Type B pancreatic cell (in vitro differentiated cells): ENCODE measurements at regions not wholly inside any gene's neighbourhood (a gene's known extent, or its start where the extent isn't known, plus 50 kb on each side); places are given as distances from the start of the nearest gene placed in this dataset.
"Not testable (repeated sequence)": the region's sequence is repeated elsewhere in the genome, so short reads cannot be mapped to it uniquely, and the experiment has no call there.

ENCODE experiments used
- DNase-seq: peaks from one replicate; pipeline ENCODE4 v3.0.0; 2021; ENCODE audit warnings: mixed read lengths; ENCODE audit not compliant: unreplicated experiment; ENCODE audit errors: extremely low spot score
- H3K27ac Mint-ChIP-seq: 2 replicates; pipeline ENCODE4 v1.8.0; 2021; ENCODE audit warnings: mild to moderate bottlenecking, mixed read lengths
- H3K27me3 Mint-ChIP-seq: 2 replicates; pipeline ENCODE4 v1.8.0; 2021; ENCODE audit warnings: mixed read lengths
- H3K36me3 Mint-ChIP-seq: 2 replicates; pipeline ENCODE4 v1.8.0; 2021; ENCODE audit warnings: mixed read lengths
- H3K4me1 Mint-ChIP-seq: one replicate; pipeline ENCODE4 v1.8.0; 2021; ENCODE audit warnings: mixed read lengths; ENCODE audit not compliant: unreplicated experiment
- H3K4me3 Mint-ChIP-seq: 2 replicates; pipeline ENCODE4 v1.8.0; 2021; ENCODE audit warnings: mild to moderate bottlenecking, mixed read lengths
- H3K9me3 Mint-ChIP-seq: 2 replicates; pipeline ENCODE4 v1.8.0; 2021; ENCODE audit warnings: mixed read lengths
- TF ChIP-seq, protein P1 (sequence below): fragments of 200-600 bp; sonication (generic); conservative IDR thresholded peaks from 2 replicates; pipeline ENCODE4 v1.5.0; 2021; ENCODE audit warnings: antibody characterized with exemption, mild to moderate bottlenecking

DNA sequence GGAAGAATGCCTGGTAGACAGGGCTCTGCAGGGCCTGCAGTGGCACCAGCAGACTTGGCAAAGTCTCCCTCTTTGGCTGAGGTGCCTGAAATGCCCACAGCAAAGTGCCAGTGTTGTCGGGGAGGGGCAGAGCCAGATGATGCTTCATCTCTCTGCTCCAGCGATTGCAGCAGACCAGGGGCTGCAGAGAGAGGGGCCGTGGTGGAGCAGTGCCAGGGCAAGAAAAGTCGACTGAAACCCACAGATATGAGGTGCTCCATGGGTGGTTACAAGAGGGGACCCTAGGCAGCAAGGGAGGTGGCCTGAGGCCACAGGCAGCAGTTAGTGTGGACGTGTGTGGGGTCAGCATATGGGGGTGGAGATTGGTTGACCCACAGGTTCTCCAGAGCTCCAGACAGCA is 123.5 kb upstream of the SHH start:
- Mint-ChIP-seq H3K27me3 (peaks cover 9% of the 10 kb centered on the region), H3K36me3 (no peaks in the 10 kb centered on the region)
- no peak for DNase-seq

DNA sequence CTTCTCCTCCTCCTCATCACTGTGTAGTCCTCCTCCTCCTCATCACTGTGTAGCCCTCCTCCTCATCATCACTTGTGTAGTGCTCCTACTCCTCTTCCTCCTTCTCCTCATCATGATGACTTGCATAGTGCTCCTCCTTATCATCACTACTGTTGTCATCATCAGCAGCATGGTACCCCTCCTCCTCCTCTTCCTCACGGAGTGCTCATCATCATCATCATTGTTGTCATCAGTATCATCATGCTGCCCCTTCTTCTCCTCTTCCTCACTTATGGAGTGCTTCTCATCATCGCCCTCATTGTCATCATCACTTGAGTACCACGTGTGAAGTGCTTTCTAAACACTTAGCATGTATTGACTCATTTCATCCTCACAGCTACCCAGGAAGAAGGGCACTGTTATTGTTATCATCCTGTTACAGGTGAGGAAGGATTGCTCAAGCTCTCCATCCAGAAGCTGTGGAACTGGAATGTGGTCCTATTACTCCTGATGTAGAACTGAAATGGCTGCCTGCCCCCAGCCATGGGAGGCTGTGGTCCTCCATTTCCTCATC is 122.8 kb upstream of the SHH start:
- Mint-ChIP-seq H3K9me3 (peaks cover 4% of the 10 kb centered on the region), H3K36me3 (no peaks in the 10 kb centered on the region)
- TF ChIP-seq, protein P1, sequence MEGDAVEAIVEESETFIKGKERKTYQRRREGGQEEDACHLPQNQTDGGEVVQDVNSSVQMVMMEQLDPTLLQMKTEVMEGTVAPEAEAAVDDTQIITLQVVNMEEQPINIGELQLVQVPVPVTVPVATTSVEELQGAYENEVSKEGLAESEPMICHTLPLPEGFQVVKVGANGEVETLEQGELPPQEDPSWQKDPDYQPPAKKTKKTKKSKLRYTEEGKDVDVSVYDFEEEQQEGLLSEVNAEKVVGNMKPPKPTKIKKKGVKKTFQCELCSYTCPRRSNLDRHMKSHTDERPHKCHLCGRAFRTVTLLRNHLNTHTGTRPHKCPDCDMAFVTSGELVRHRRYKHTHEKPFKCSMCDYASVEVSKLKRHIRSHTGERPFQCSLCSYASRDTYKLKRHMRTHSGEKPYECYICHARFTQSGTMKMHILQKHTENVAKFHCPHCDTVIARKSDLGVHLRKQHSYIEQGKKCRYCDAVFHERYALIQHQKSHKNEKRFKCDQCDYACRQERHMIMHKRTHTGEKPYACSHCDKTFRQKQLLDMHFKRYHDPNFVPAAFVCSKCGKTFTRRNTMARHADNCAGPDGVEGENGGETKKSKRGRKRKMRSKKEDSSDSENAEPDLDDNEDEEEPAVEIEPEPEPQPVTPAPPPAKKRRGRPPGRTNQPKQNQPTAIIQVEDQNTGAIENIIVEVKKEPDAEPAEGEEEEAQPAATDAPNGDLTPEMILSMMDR: no peak

More for the DNA sequence above, 123.5 kb upstream of the SHH start:
- H3K9me3 Mint-ChIP-seq: peaks cover 4% of the 10 kb centered on the region
- H3K4me1 Mint-ChIP-seq: no peaks in the 10 kb centered on the region
- TF ChIP-seq, protein P1: no peak
- H3K4me3 Mint-ChIP-seq: no peak overlapping the region
- H3K27ac Mint-ChIP-seq: no peak overlapping the region

DNA sequence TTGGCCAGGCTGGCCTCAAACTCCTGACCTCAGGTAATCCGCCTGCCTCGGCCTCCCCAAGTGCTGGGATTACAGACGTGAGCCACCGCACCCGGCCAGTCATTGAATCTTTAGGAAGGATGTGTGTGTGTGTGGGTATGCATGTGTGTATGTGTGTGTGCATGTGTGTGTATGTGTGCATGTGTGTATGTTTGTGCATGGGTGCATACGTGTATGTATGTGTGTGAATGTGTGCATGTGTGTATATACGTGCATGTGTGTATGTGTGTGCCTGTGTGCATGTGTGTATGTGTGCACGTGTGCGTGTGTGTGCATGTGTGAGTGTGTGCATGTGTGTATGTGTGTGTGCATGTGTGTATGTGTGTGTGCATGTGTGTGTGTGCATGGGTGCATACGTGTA is 120.1 kb upstream of the SHH start:
- H3K36me3 Mint-ChIP-seq, H3K4me3 Mint-ChIP-seq, H3K27ac Mint-ChIP-seq, H3K4me1 Mint-ChIP-seq, H3K27me3 Mint-ChIP-seq, H3K9me3 Mint-ChIP-seq, DNase-seq: not testable (repeated sequence)

More for the DNA sequence above, 122.8 kb upstream of the SHH start:
- no peak for DNase-seq
- no peaks in the 10 kb centered on the region for H3K4me1 Mint-ChIP-seq
- H3K27me3 Mint-ChIP-seq: peaks cover 8% of the 10 kb centered on the region
- H3K27ac Mint-ChIP-seq: no peak overlapping the region
- H3K4me3 Mint-ChIP-seq: no peak overlapping the region

DNA sequence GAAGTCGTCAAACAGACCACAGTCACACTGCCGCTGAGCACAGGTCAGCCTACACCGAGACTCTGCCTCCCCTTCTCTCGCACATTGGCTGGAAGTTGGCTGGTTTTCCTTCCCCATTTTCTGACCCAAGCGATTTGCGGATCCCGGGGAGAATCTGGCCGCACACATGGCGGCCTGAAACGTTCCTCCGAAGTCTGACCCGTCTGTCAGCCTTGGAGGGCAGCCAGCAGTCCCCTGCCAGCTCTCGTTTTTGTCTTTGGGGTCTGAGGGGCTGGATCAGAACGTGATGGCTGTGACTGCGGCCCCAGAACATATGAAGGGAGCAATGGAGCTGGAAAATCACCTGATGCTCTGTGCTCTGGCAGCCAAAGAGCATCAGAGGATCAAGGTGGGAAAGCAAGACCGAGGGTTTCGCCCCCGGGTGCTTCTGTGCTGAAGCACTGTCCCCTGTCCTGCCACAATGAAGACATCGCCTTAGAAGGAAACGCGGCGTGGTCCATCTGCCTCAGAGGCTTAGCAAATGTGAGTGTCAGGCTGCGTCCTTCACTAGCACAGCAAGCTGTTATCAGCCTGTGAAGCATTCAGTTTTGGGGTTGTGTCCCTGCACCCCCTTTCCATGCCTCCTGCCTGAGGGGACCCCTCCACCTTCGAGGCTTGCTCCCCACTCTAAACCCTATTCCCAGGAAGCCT is 119.3 kb upstream of the SHH start:
- Mint-ChIP-seq H3K4me1 (peaks cover 3% of the 10 kb centered on the region), H3K27ac (no peak overlapping the region), H3K36me3 (no peaks in the 10 kb centered on the region), H3K27me3 (peaks cover 8% of the 10 kb centered on the region), H3K4me3 (no peak overlapping the region), H3K9me3 (peaks cover 5% of the 10 kb centered on the region)
- no peak for DNase-seq
- TF ChIP-seq, protein P1: no peak

DNA sequence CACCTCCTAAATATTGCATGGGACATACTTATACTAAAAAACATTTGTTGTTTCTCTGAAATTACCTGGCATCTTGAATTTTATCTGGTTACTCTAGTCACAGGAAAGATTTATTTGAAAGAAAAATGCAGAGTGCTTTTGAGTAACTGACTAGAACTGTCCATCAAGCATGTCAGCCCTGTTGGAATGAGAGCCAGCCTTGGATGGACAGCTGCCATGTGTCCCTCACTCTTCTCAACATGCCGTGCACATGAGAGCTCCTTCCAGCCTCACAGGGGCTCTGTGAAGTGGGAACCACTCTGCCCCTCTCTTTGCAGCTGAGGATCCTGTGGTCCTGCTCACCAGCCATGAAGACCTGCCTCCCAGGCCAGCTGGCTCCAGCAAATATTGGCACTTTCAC is 118.3 kb upstream of the SHH start:
- Mint-ChIP-seq H3K36me3 (no peaks in the 10 kb centered on the region), H3K27ac (no peak overlapping the region), H3K9me3 (peaks cover 5% of the 10 kb centered on the region), H3K4me1 (peaks cover 3% of the 10 kb centered on the region), H3K27me3 (peaks cover 8% of the 10 kb centered on the region), H3K4me3 (no peak overlapping the region)
- no peak for DNase-seq
- TF ChIP-seq, protein P1: no peak

DNA sequence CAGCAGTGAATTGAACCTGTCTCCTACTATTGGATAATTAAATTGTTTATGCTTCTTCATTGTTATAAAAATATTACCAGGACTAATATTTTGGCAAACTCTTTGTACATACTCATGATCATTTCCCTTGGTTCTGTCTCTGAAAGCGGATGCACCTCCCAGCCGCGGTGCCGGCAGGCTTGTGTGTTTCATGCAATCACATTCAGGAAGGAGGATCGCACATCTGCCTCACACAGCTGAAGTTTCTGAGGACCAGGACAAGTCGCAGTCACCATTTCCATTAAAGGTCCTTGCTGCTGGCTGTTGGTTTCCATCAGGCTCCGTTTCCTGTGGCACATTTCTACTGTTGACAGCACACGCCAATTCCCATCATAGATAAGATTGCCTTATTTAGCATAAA is 117.8 kb upstream of the SHH start:
- peaks cover 3% of the 10 kb centered on the region for H3K4me1 Mint-ChIP-seq
- H3K4me3 Mint-ChIP-seq: no peak overlapping the region
- TF ChIP-seq, protein P1: no peak
- DNase-seq: no peak
- H3K27ac Mint-ChIP-seq: no peak overlapping the region
- H3K27me3 Mint-ChIP-seq: peaks cover 8% of the 10 kb centered on the region
- peaks cover 5% of the 10 kb centered on the region for H3K9me3 Mint-ChIP-seq
- no peaks in the 10 kb centered on the region for H3K36me3 Mint-ChIP-seq
